LNCAP (cell line): ENCODE measurements at regions not wholly inside any gene's neighbourhood (a gene's known extent, or its start where the extent isn't known, plus 50 kb on each side); places are given as distances from the start of the nearest gene placed in this dataset.

Experiments used
- CTCF ChIP-seq: fragments of 450-650 bp; IDR thresholded peaks from 2 replicates; pipeline ENCODE4 v1.5.1; 2017; ENCODE audit warnings: mild to moderate bottlenecking

- TF ChIP-seq CTCF = no peak
These were observed 297.2 kb downstream of the TCERG1L start for GRCh38 chr10:131014271-131014670.

GRCh38 chr10:131015271-131015670, 296.2 kb downstream of the TCERG1L start:
- no peak for TF ChIP-seq CTCF

GRCh38 chr10:131016556-131016955, 295.0 kb downstream of the TCERG1L start:
- no peak for TF ChIP-seq CTCF

- no peak for TF ChIP-seq CTCF
These were observed 293.8 kb downstream of the TCERG1L start for GRCh38 chr10:131017566-131018285.

- TF ChIP-seq CTCF = no peak
These were observed 292.5 kb downstream of the TCERG1L start for GRCh38 chr10:131018886-131019500.

GRCh38 chr10:131019696-131020095, 291.8 kb downstream of the TCERG1L start:
- no peak for TF ChIP-seq CTCF

- no peak for TF ChIP-seq CTCF
These were observed 290.7 kb downstream of the TCERG1L start for GRCh38 chr10:131020775-131021174.
